ENCODE measurements at regions not wholly inside any gene's neighbourhood (a gene's known extent, or its start where the extent isn't known, plus 50 kb on each side); places are given as distances from the start of the nearest gene placed in this dataset.

GRCh38 chr7:82506208-82506607 lies 62.6 kb upstream of the CACNA2D1 start:
- no peak for TF ChIP-seq CTCF (IDR thresholded peaks at IDR 0.05; ENCODE audit: insufficient read depth, low read length, poor library complexity, severe bottlenecking)
- TF ChIP-seq EZH2phosphoT487 (conservative IDR thresholded peaks at IDR 0.05; ENCODE audit: low read length) = no peak
